D721Med (cell line): ENCODE measurements at regions not wholly inside any gene's neighbourhood (a gene's known extent, or its start where the extent isn't known, plus 50 kb on each side); places are given as distances from the start of the nearest gene placed in this dataset.

Experiments used
- DNase-seq: peaks from one replicate; pipeline ENCODE4 v3.0.0; 2011; ENCODE audit warnings: low spot score; ENCODE audit not compliant: insufficient read length
- FAIRE-seq: peaks from 2 replicates; lab custom pipeline; 2011; peaks lifted over from hg19 to GRCh38; lab: Jason Lieb, UNC
- CTCF ChIP-seq: IDR thresholded peaks from 2 replicates; pipeline ENCODE4 v1.5.1; 2012; ENCODE audit warnings: mild to moderate bottlenecking, control low read depth; ENCODE audit not compliant: insufficient read depth; ENCODE audit errors: missing control alignments

GRCh38 chr12:54765652-54766051, 88.7 kb upstream of the MUCL1 start:
- DNase-seq, result no peak
- FAIRE-seq, result no peak
- no peak for TF ChIP-seq CTCF

GRCh38 chr12:54762390-54762789, 91.9 kb upstream of the MUCL1 start:
- TF ChIP-seq CTCF, result no peak
- no peak for FAIRE-seq
- DNase-seq, result no peak

GRCh38 chr12:54759751-54760150, 94.6 kb upstream of the MUCL1 start:
- FAIRE-seq (no peak), DNase-seq (no peak)
- peak; percentile 29 for TF ChIP-seq CTCF

GRCh38 chr12:54751493-54751892, 102.8 kb upstream of the MUCL1 start:
- no peak for FAIRE-seq

GRCh38 chr12:54749191-54749818, 101.1 kb upstream of the DCD start:
- DNase-seq (no peak), FAIRE-seq (no peak)
- TF ChIP-seq CTCF, result peak; percentile 74

More at GRCh38 chr12:54751493-54751892, 102.8 kb upstream of the MUCL1 start:
- TF ChIP-seq CTCF, result no peak
- DNase-seq, result no peak

GRCh38 chr12:54744590-54744989, 96.4 kb upstream of the DCD start:
- no peak for DNase-seq
- no peak for TF ChIP-seq CTCF
- no peak for FAIRE-seq

GRCh38 chr12:54740882-54741281, 92.7 kb upstream of the DCD start:
- DNase-seq (no peak), FAIRE-seq (no peak)
- no peak for TF ChIP-seq CTCF
